ENCODE measurements at regions not wholly inside any gene's neighbourhood (a gene's known extent, or its start where the extent isn't known, plus 50 kb on each side); places are given as distances from the start of the nearest gene placed in this dataset.
"Not testable (repeated sequence)": the region's sequence is repeated elsewhere in the genome, so short reads cannot be mapped to it uniquely, and the experiment has no call there.

GRCh38 chr19:20359933-20360720 is 193.1 kb downstream of the ZNF486 start:
- POLR2A ChIA-PET (ENCODE audit: low non-redundant PET) = no interaction called here
- H3K27ac ChIP-seq = no peak overlapping the region
- CTCF ChIA-PET = interaction anchor here (0.6 kb wide), 1 partner anchor 11 kb away, joined by 3 read pairs; no protein-coding TSS in a partner anchor
- no peak for DNase-seq (ENCODE audit: low spot score)
- no peak for TF ChIP-seq CTCF (conservative IDR thresholded peaks at IDR 0.05; ENCODE audit: low read depth)

GRCh38 chr19:20358841-20359465 is 191.9 kb downstream of the ZNF486 start:
- CTCF ChIA-PET; POLR2A ChIA-PET (ENCODE audit: low non-redundant PET); H3K27ac ChIP-seq; DNase-seq (ENCODE audit: low spot score): not testable (repeated sequence)

DNA sequence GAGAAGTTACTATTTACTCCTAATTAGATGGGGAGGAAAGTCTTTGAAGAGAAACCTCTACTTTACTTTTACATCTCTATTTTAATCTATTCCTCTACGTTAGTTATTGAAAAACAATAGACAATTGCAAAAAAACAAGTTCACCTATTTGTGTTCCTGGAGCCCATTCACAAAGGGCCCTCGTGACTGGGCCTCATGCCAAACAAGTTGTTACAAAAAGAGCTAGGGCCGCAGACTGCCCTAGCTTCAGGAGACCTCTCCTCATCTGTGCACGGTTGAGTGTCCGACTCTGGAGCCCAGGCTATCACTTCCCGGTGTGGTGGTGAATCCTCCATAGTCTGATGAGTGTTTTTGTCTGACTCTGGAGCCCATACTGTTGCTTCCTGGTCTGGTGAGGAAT is 190.9 kb downstream of the ZNF486 start:
- POLR2A ChIA-PET (ENCODE audit: low non-redundant PET) = no interaction called here
- DNase-seq (ENCODE audit: low spot score) = no peak
- no peak overlapping the region for H3K27ac ChIP-seq
- TF ChIP-seq CTCF (conservative IDR thresholded peaks at IDR 0.05; ENCODE audit: low read depth) = no peak
- CTCF ChIA-PET = no interaction called here

DNA sequence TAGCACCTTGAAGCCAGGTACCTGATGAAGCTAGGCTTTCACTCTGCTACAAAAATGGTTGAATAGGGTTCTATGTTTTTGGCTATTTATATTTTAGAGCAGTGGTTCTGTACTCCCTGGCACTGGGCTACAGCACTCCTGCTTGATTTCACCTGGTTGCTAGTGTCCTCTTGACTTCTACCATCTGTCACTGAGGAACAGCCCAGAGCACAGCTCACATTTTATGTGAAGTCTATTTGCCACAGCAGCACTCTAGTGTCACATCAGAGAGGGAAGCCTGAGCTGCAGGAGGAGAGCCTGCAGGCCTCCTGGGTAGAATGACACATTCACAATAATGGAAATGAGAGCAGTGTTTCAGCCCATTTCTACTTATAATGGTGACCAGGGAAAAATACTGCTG is 184.2 kb downstream of the ZNF486 start:
- TF ChIP-seq CTCF (conservative IDR thresholded peaks at IDR 0.05; ENCODE audit: low read depth) = no peak
- H3K27ac ChIP-seq = no peak overlapping the region
- ChIA-PET POLR2A (ENCODE audit: low non-redundant PET) (no interaction called here), CTCF (no interaction called here)
- no peak for DNase-seq (ENCODE audit: low spot score)

DNA sequence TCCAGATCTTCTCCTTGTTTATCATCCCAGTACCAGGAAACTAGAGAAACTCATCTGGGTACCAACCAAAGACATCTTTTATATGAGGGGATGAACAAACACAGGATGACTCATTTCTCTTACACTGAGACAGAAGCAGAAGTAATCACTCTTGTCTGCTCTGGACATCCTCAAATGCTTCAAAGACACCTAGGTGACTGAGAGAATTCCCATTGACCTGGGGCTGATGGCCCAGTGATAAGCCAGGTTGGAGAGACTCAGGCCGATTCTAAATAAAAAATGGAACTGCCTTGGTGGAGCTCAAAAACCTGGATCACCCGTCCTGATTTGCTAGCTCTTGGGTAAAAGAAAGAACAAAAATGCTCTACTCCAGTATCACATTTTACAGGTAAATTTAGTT is 182.2 kb downstream of the ZNF486 start:
- DNase-seq (ENCODE audit: low spot score) = no peak
- ChIA-PET POLR2A (ENCODE audit: low non-redundant PET) (no interaction called here), CTCF (interaction anchor here (0.5 kb wide), 1 partner anchor 11 kb away, joined by 3 read pairs; no protein-coding TSS in a partner anchor)
- no peak for TF ChIP-seq CTCF (conservative IDR thresholded peaks at IDR 0.05; ENCODE audit: low read depth)
- H3K27ac ChIP-seq = no peak overlapping the region

- DNase-seq (ENCODE audit: low spot score) = no peak
- POLR2A ChIA-PET (ENCODE audit: low non-redundant PET) = no interaction called here
- no peak for TF ChIP-seq CTCF (conservative IDR thresholded peaks at IDR 0.05; ENCODE audit: low read depth)
- no peak overlapping the region for H3K27ac ChIP-seq
- CTCF ChIA-PET = interaction anchor here (0.5 kb wide), 1 partner anchor 71 kb away, joined by 4 read pairs; no protein-coding TSS in a partner anchor
These were observed 172.4 kb downstream of the ZNF486 start for GRCh38 chr19:20339444-20339843.

GRCh38 chr19:20334760-20335159 is 167.7 kb downstream of the ZNF486 start:
- no peak for DNase-seq (ENCODE audit: low spot score)
- no peak overlapping the region for H3K27ac ChIP-seq
- CTCF ChIA-PET = no interaction called here
- POLR2A ChIA-PET (ENCODE audit: low non-redundant PET) = no interaction called here
- no peak for TF ChIP-seq CTCF (conservative IDR thresholded peaks at IDR 0.05; ENCODE audit: low read depth)

Data from RWPE1 (cell line).